NCI-H526 treated with DMSO at 0.1 percent for 48 hours (cell line): ENCODE measurements at regions not wholly inside any gene's neighbourhood (a gene's known extent, or its start where the extent isn't known, plus 50 kb on each side); places are given as distances from the start of the nearest gene placed in this dataset.
A peak's percentile ranks its signal among the peaks of the same experiment; 100 is the strongest.

Experiments used
- DNase-seq: peaks from one replicate; lab custom pipeline; 2025; lab: John Stamatoyannopoulos, UW

DNA sequence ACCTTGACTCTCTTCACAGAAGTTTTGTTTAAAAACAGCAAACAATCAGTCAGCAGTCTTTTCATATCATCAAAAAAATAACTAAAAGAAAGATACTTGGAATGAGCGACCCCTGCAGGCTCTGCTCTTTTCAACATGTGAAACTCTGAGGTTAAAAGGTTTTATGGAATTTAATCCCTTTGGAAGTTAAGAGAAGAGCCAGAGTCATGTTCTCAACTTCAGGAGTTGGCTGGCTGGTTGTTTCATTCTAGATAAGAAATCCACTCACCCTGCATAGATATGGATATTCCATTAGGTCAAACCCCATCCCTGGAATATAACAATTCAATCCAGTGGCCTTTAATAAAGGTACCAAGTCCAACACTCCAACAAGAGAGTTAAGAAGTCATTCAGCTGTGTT, 115.6 kb upstream of the RMDN2 start:
- no peak for DNase-seq

DNA sequence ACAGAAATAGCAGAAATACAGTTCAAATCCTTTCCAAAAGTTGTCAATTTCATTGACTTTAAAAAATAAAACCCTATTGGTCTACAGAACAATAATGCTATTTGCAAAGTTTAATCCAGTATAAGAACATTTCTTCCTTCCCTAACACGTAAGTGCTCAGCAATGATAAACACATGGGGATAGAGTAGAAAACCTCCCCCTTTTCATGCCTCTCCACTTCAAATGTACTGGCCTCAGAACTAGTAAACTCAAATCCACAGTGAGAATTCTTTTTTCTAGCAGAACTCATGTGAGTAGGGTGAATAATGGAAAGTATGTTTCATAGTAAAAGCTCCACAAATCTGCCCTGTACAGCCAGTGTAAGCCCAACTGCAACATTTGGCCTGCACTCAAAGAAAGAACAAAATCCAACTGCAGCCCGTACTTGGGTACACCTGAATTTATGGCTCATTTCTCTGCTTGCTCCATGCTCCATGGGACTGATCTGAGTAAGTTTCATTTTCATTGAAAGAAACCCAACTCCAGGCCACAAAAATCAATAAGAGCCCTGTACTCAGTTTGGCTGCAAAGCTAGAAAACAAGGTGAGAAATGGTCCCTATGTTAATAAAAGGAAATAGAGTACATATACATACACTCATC, 115.0 kb upstream of the RMDN2 start:
- DNase-seq, result no peak

DNA sequence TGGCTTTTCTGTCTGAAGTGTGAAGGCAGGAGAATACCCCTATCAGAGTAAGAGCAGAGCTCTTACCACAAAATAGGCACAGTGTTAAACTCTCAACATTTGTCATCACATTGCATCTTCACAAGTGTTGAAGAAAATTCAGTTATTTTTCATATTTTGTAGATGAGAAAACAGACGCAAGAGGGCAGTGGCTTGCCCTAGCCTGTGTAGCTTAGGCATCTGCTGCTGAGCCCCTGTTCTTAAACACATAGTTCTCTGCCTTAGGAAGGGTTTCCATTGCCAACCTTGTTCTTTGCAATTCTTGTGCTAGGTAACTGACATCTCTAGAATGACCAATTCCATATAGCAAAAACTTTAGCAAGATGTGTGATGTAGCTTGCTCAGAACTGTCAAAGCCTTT, 112.7 kb upstream of the RMDN2 start:
- no peak for DNase-seq

DNA sequence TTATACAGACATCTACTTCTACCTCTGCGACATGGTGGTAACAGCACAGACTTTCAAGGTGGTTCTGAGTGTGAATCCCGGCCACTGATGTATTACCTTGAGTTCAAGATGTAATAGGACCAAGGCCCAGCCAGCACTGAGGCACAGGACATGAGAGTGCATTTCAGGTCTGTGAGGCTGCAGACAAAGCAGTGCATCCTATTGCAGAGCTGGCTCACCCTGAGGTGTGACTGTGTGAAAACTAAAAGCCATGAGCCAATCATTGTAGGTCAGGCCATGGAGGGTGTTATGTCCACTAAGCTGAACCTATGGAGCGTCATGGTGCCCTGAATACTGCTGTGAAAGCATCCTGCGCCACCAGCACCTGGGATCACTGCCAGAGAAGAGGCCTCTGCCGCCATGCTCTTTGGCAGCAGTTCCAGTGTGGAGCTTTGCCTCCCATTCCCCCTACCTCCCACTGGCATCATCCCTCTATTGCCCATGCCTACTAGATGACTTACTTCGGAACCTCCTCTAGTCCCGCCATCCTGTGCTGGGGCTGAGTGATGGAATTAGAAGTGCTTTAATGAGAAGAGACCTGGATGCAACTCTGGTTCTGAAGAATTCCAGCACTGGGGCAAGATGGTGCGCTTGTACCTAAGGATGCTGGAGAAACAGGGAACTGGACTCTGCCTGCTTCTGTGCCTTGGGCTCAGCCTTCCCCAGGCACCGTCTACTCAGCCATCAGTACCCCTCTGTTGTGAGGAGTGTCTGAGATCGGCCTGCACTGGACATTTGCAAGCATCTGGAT, 112.0 kb upstream of the RMDN2 start:
- no peak for DNase-seq

DNA sequence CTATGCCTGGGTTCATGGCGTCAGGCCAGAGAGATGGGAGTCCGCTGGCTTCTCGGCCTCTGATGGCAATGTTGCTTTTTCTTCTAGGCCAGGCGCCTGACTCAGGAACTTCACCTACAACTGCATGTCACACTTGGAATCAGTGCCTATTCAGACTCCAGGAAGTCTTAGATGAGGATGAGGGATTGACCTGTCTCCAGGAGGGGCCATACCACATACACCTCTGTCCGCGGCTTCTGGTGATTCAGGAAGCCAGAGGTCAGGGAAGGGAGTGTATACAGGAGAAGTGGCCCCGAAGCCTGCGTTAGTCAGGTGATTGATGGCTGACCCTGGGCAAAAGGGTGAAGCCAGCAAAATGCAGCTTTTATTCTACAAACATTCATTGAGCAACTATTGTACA, 109.1 kb upstream of the RMDN2 start:
- DNase-seq, result no peak

DNA sequence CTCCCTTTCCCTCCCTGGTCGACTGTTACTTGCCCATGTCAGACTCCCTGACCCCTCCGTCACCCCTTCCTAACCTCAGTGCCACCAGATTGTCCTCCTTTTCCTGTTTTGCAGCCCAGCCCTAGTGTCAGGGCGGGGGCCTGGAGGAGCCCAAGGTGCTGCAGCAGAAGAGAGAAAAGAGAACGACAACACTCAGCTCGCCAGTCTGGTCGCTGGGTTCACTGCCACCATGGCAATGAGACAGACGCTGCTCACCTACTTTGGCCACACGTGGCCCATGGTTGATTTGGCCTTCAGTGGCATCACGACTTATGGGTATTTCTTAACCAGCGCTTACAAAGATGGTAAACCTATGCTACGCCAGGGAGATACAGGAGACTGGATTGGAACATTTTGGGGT, 108.4 kb upstream of the RMDN2 start:
- no peak for DNase-seq

DNA sequence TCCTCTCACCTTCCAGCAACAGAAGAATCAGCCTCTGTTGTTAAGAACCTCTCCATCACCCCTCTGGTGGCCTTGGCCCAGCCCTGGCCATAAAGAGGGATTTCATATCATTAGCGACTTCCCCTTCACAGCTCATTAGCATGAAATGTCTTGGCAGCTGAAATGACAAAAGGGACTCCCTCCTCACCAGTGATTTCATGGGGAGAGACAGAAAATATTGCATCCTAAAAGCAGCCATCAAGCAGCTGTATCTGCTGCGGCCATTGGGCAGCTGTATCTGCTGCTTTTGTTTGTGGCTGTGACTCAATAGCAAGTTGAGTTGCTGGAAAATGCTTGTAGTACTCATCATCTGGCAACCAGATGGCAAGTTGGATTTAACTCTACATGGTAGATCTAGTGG, 105.9 kb upstream of the RMDN2 start:
- DNase-seq, result no peak

DNA sequence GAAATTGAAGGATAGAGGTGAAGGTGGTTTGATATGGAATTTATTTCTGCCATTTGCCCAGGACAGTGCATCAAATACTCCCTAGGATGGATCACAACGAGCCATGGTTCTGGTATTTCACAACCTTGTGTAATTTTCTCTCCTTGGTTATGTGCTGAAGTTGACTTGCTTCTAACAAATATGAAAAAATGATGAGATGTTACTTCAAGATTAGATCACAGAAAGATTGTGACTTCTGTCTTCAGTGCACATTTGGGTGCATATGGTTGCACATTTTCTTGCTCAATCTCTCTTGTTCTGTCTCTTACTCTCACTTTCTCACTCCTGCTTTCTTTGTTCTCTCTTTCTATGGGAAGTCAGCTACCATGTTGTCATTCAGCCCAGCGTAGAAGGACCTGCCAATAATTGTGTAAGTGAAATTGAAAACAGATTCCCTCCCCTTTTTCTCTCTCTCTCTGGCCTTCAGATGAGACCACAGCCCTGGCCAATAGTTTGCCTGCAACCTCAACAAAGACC, 104.6 kb upstream of the RMDN2 start:
- no peak for DNase-seq

DNA sequence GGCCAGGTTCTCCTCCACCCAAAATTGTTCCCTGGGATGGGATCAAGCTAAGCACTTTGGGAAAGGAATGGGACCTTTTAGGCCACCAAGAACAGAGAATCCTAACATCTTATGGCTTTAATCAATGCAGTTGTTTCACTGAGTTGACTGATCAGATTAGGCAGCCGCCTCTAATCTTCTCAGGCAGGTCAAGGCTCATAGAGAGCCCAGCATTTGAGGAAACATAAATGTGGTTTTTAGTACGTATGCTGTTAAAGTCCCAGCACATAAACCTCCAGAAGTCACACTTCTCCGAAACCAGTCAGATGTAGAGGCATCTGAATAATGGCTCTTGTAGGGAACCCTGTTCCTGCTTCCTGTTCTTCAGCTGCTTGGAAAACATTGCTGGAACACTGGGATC, 99.5 kb upstream of the RMDN2 start:
- no peak for DNase-seq

DNA sequence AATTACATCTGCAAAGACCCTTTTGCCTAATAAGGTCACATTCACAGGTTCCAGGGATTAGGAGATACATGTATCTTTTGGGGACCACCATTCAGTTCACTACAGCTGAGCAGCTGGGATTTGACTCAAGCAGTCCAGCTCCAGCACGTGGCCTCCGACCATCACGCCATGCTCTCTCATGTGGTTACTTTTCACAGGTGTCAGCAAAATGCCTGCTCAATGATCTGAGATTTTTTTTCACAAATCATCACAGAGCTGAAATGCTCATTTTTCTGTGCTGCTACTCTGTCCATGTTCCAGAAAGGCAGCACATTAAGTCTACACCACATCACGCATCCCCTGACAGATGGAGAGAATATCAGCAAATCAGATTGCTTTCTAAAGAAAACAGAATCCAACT, 98.5 kb upstream of the RMDN2 start:
- DNase-seq, result no peak

DNA sequence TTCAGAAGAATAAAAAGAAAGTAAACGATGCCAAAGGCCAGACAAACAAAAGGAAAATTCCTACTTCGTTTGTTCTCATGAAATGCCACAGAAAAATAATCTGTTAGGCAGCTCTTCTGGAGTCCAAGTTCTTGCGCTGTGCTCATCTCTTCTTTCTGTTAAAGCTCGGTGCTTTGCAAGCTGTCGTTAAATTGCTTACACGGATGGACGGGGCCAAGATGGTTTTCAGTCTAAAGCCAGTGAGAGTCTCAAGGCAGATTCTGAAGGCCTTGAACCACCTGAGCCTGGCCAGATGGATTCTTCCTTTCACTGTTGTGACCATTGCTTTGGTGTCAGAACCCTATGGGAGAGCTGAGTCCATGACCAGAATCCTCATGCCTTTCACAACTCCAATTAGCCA, 97.6 kb upstream of the RMDN2 start:
- DNase-seq, result no peak

DNA sequence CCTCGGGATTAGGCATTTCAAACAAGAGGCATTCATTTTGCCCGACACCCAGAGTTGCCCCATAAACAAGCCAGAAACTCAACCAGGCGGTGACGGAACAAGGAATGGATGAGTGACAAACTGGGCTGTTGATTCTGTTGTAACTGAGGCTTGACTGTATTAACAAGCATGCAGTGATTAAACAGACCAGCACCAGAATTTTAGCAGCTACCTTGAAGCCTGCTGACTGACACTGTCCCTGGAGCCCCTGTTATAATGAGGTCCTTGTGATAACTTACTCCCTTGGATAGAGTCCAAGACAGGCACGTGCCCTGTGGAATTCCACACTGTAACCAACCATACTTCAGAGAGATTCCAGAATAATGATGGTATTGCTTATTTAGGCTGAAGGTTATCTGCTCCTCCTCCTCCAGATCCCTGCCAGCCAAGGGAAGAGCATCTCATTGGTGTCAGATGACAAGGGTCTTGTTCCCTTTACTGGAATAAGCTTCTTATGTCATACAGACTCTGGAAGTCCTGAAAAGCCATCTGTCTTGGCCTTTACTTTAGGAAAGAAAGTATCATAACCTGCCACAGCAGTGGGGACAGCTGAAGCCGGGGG, 97.1 kb upstream of the RMDN2 start:
- no peak for DNase-seq

DNA sequence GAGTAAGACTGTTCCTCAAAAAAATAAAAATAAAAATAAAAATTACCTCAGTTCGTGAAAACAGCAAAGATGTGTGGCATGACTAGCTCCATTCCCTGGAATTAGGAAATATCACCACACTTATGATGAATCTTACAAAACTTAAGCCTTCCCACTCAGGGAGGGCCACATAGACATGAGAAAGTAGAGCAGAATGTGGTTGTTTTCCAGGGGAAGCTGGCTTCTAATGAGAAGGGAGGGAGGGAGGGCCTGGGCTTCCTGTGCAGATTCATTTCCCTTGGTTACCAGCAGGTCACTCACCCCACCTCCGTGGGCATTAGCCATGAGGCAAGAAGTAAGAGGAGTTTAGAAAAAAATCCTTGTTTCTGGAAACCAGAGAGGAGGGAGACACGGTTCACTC, 95.9 kb upstream of the RMDN2 start:
- DNase-seq, result no peak

DNA sequence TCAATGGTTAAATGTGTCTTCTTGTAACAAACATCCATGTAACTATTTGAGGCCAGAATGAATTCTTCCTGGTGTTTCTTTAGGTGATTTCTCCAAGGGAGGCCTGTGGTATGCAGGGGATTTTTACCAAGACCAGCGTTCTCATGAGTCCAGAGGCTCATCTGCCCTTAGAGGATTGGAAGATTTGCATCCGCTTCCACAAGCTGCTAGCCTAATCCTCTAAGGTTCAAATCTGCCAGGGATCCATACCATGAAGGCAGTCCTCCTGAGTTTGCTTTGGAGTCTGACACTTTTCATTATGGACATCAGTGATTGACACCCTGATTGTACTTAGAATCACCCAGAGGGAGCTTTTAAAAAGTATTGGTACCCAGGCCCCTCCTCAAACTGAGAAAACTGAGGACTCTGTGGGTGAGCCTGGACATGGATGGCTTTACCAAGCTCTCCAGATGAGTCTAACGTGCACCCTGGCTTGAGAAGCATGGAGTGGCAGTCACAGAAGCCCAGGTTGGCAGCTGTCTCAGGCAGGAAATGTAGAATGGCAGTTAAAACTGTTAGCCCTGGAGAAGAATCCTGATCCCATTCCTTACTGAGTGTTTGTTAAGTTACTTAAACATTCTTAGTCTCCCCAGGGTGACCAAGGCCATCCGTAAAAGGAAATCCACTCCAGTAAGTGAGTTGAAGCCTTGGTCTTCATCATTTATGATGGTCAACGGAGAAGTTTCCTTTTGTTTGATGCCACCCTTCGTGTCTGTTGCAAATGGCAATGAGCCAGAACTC, 95.3 kb upstream of the RMDN2 start:
- no peak for DNase-seq

DNA sequence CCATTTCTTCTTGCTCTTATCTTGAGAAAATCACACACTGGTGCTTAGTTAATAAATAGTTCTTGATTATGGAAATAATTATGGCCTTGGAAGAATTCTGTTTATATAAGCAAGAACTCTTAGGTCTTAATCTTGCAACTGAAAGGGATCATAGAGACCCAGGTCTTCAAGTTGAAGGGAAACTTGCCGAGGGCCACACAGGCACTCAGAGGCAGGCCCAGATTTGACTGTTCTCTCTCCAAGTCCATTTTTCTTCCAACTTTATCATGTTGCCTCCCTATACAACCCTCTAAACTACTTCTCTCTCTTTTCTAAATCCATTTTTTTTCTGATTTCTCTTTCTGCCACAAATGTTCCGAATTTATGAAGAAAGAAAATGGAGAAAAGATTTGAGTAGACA, 94.5 kb upstream of the RMDN2 start:
- no peak for DNase-seq

DNA sequence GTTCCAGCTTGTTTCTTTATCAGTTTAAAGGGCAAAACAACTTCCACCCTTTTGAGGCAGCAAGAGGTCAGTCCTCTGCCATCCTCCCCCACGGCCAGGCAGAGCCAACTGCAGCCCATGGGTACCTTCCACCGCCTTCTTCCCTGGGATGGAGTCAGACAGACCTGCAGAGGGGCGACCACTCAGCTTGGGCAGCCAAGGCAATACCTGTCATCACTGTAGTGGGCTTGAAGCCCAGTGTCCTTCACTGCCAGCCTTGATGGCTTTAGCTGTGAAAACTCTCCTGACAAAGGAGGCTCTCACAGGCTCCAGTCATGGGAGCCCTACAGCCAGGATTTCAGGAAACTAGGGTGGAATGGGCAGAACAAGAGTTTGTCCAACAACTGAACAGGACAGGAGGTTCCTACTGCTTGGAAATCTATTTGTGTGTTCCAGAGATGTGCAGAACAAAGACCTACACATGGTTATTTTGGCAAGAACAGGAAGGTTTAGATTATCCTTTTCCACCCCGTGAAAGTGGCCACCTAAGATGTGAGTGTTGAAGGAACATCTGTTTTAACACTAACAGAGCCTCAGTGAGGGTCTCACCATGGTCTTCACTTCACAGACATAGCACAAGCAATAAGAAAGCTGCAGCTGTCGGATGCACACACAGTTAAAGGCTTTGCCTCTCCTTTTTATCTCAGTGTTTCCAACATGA, 93.9 kb upstream of the RMDN2 start:
- no peak for DNase-seq

DNA sequence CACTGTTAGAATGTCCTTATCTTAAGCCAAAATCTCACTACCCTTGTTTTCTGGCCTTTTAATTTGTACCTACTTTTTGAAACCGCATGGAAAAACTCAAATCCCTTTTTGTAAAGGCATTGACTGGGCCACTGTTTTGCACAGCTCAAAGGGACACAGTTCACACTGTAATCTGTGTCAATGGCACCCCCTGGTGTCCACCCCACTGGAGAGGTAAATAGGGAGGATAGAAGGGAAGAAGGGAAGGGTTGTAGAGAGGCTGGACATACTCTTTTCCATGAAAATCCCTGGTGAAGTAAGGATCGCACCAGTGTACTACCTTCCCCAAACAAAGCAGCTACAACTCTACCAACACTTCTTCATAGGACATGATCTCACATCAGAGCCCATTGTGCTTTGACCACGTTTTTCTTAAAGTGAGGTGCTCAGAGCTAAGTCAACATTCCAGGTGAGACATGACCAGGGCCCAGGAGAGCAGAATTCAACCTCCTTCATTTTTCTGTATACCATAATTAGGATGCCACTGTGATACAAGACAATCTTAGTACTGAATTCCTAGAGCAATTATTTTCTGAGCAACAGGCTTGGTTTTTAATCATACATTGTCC, 92.4 kb upstream of the RMDN2 start:
- peak; percentile 26 for DNase-seq

DNA sequence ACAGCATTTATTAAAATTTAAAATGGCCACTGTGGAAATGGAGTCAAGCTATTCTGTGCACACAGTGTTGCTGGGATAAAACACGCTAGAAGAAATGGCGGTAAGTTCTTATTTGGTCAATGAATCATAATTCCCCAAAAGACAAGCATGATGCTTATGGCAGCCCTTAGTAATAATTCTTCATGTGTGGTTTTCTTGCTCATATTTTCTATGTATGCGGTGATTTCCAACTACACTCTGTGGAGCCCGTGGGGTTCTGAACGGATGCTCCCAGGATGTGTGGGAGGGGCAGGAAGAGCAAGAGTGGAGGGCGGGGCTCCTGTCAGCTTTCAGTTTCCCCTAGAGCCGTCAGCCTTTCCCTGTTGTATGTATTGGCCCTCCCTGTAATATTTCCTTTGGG, 91.7 kb upstream of the RMDN2 start:
- DNase-seq, result no peak

DNA sequence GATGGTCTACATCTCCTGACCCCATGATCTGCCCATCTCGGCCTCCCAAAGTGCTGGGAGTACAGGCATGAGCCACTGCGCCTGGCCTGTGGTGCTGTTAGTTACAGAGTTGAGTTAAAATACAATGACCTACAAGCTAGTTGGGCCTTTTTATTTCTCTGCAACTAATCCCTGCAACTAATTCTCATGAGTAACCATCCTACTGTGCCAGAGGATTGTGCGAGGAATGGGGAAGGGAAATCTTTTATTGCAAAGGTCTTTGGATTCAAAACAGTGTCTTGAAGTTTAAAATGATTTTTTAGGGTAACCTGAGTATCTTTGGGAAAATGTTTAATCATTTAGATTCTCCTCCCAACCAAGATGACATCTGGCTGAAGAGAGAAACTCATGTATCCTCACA, 88.8 kb upstream of the RMDN2 start:
- no peak for DNase-seq

DNA sequence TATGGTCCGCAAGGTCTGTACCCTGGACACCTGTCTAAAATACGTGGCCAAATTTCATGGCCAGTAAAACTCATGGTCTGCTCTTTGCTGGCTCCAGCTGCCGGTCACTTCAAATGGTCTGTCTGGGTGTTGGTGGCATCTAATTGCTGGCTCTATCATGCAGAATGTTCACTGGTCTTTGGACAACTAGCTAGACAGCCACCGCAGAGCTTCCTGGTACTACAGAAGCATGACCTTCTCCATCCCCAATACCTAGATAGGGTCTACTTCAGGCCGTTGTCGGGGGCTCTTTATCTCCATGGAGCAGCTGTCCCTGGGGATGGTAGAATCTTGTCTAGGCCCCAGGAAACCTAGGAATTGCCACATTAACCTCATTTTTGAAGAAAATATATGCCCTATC, 88.4 kb upstream of the RMDN2 start:
- DNase-seq, result no peak

DNA sequence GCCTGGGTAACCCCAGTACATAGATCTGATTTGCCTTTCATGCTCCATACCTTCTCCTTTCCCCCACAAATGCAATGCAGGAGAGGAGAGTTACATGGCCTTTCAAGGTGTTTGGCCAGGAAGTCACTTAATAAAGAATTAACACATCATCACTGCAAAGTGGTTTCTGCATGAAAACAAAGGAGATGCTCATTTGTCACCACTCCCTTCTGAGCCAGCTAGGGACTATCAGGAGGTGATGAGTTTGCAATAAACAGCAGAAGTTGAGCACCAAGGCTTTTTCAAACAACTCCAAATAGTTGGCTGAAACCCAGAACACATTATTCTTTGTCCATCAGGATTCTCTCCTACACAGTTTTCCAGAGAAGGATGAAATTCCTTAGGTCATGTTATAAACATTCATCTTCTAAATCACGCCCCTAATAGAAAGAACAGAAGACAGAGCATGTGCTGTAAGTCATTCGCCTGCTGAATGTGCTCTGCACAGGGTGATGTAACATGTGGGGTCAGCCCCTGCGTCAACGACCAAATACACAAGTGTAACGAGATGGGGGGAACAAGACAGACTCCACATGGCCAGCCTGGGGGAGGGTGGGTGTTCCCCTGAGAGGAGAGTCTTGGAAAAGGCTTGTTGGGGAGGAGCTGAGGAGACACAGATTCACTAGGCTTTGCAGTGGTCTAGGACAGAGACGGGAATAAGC, 87.3 kb upstream of the RMDN2 start:
- DNase-seq, result no peak
